COLO668 (cell line): ENCODE measurements at regions not wholly inside any gene's neighbourhood (a gene's known extent, or its start where the extent isn't known, plus 50 kb on each side); places are given as distances from the start of the nearest gene placed in this dataset.
"Not testable (repeated sequence)": the region's sequence is repeated elsewhere in the genome, so short reads cannot be mapped to it uniquely, and the experiment has no call there.

Experiments used
- DNase-seq: peaks from one replicate; lab custom pipeline; 2025; ENCODE audit not compliant: unreplicated experiment; lab: John Stamatoyannopoulos, UW

GRCh38 chr6:166806962-166807757 is 149.2 kb downstream of the RNASET2 start:
- DNase-seq: no peak

- no peak for DNase-seq
These were observed 150.0 kb downstream of the RNASET2 start for GRCh38 chr6:166806217-166806838.

GRCh38 chr6:166803471-166803870 is 152.9 kb downstream of the RNASET2 start:
- no peak for DNase-seq

GRCh38 chr6:166802401-166802800 is 153.9 kb downstream of the RNASET2 start:
- DNase-seq: no peak

GRCh38 chr6:166800137-166800536 is 156.2 kb downstream of the RNASET2 start:
- no peak for DNase-seq

- no peak for DNase-seq
These were observed 157.7 kb downstream of the RNASET2 start for GRCh38 chr6:166798652-166799051.

GRCh38 chr6:166796610-166797009 is 159.7 kb downstream of the RNASET2 start:
- no peak for DNase-seq

GRCh38 chr6:166795879-166796278 is 160.5 kb downstream of the RNASET2 start:
- DNase-seq: no peak

GRCh38 chr6:166790808-166791207 is 163.8 kb upstream of the RPS6KA2 start:
- DNase-seq: not testable (repeated sequence)

- DNase-seq: not testable (repeated sequence)
These were observed 161.9 kb upstream of the RPS6KA2 start for GRCh38 chr6:166788846-166789529.

- peak; percentile 11 for DNase-seq
These were observed 159.7 kb upstream of the RPS6KA2 start for GRCh38 chr6:166786704-166787293.

- DNase-seq: no peak
These were observed 158.1 kb upstream of the RPS6KA2 start for GRCh38 chr6:166785131-166785530.

GRCh38 chr6:166784691-166785090 is 157.6 kb upstream of the RPS6KA2 start:
- DNase-seq: no peak

- DNase-seq: no peak
These were observed 155.5 kb upstream of the RPS6KA2 start for GRCh38 chr6:166782520-166782919.

- no peak for DNase-seq
These were observed 154.3 kb upstream of the RPS6KA2 start for GRCh38 chr6:166781331-166781730.

GRCh38 chr6:166779963-166780683 is 153.1 kb upstream of the RPS6KA2 start:
- DNase-seq: no peak

GRCh38 chr6:166779381-166779780 is 152.3 kb upstream of the RPS6KA2 start:
- no peak for DNase-seq

- DNase-seq: no peak
These were observed 151.7 kb upstream of the RPS6KA2 start for GRCh38 chr6:166778776-166779175.

GRCh38 chr6:166778046-166778445 is 151.0 kb upstream of the RPS6KA2 start:
- DNase-seq: no peak

GRCh38 chr6:166777096-166777630 is 150.1 kb upstream of the RPS6KA2 start:
- no peak for DNase-seq

GRCh38 chr6:166776571-166776970 is 149.5 kb upstream of the RPS6KA2 start:
- DNase-seq: no peak
